HUES48 (cell line): ENCODE measurements at regions not wholly inside any gene's neighbourhood (a gene's known extent, or its start where the extent isn't known, plus 50 kb on each side); places are given as distances from the start of the nearest gene placed in this dataset.
A peak's percentile ranks its signal among the peaks of the same experiment; 100 is the strongest.

Experiments used
- H3K27ac ChIP-seq: one replicate; pipeline ENCODE4 v1.7.0; 2013; ENCODE audit warnings: low read depth, low read length, inconsistent platforms
- H3K27me3 ChIP-seq: 2 replicates; pipeline ENCODE4 v1.6.1; 2013; ENCODE audit warnings: mild to moderate bottlenecking, low read length; ENCODE audit not compliant: control insufficient read depth, insufficient read depth
- H3K36me3 ChIP-seq: 2 replicates; pipeline ENCODE4 v1.6.1; 2013; ENCODE audit warnings: low read length; ENCODE audit not compliant: control insufficient read depth, insufficient read depth
- H3K4me1 ChIP-seq: 2 replicates; pipeline ENCODE4 v1.6.1; 2013; ENCODE audit warnings: mild to moderate bottlenecking, low read length; ENCODE audit not compliant: control insufficient read depth, insufficient read depth
- H3K4me3 ChIP-seq: 2 replicates; pipeline ENCODE4 v1.5.1; 2013; ENCODE audit warnings: mild to moderate bottlenecking, low read depth, low read length
- H3K9ac ChIP-seq: 2 replicates; pipeline ENCODE4 v1.6.1; 2013; ENCODE audit warnings: mild to moderate bottlenecking, low read depth, low read length, moderate library complexity
- H3K9me3 ChIP-seq: 2 replicates; pipeline ENCODE4 v1.6.1; 2013; ENCODE audit warnings: low read length; ENCODE audit not compliant: control insufficient read depth, insufficient read depth

- H3K36me3 ChIP-seq = no peaks in the 10 kb centered on the region
- peaks cover 28% of the 10 kb centered on the region for H3K4me1 ChIP-seq
- H3K27ac ChIP-seq = no peak overlapping the region
- H3K4me3 ChIP-seq = no peak overlapping the region
- H3K27me3 ChIP-seq = peaks cover 20% of the 10 kb centered on the region
- no peak overlapping the region for H3K9ac ChIP-seq
- no peaks in the 10 kb centered on the region for H3K9me3 ChIP-seq
Measured at GRCh38 chr14:76264384-76264783, 111.6 kb upstream of the ESRRB start.

GRCh38 chr14:76267322-76268046 lies 108.5 kb upstream of the ESRRB start:
- Histone ChIP-seq H3K27ac (peak overlapping the region; percentile 84), H3K4me3 (peak overlapping the region; percentile 50), H3K27me3 (peaks cover 21% of the 10 kb centered on the region)

GRCh38 chr14:76268047-76268431 lies 107.9 kb upstream of the ESRRB start:
- Histone ChIP-seq H3K9ac (no peak overlapping the region; the same call in 1 of the 2 replicates), H3K27me3 (peaks cover 20% of the 10 kb centered on the region)

More at GRCh38 chr14:76267322-76268046, 108.5 kb upstream of the ESRRB start:
- Histone ChIP-seq H3K9me3 (no peaks in the 10 kb centered on the region), H3K9ac (peak overlapping the region; percentile 42), H3K36me3 (no peaks in the 10 kb centered on the region), H3K4me1 (peaks cover 14% of the 10 kb centered on the region)

GRCh38 chr14:76268700-76269099 lies 107.2 kb upstream of the ESRRB start:
- no peak overlapping the region for H3K4me3 ChIP-seq
- peaks cover 20% of the 10 kb centered on the region for H3K27me3 ChIP-seq
- peaks cover 14% of the 10 kb centered on the region for H3K4me1 ChIP-seq
- H3K9me3 ChIP-seq = no peaks in the 10 kb centered on the region
- H3K36me3 ChIP-seq = no peaks in the 10 kb centered on the region
- no peak overlapping the region for H3K27ac ChIP-seq
- no peak overlapping the region for H3K9ac ChIP-seq

More at GRCh38 chr14:76268047-76268431, 107.9 kb upstream of the ESRRB start:
- Histone ChIP-seq H3K4me1 (peaks cover 14% of the 10 kb centered on the region), H3K27ac (no peak overlapping the region), H3K4me3 (peak overlapping the region; percentile 50), H3K9me3 (no peaks in the 10 kb centered on the region), H3K36me3 (no peaks in the 10 kb centered on the region)

GRCh38 chr14:76271041-76271755 lies 104.7 kb upstream of the ESRRB start:
- peaks cover 14% of the 10 kb centered on the region for H3K4me1 ChIP-seq
- no peak overlapping the region for H3K27ac ChIP-seq
- H3K4me3 ChIP-seq = no peak overlapping the region
- no peaks in the 10 kb centered on the region for H3K36me3 ChIP-seq
- peaks cover 17% of the 10 kb centered on the region for H3K27me3 ChIP-seq
- no peak overlapping the region for H3K9ac ChIP-seq
- no peaks in the 10 kb centered on the region for H3K9me3 ChIP-seq

GRCh38 chr14:76272349-76272748 lies 103.6 kb upstream of the ESRRB start:
- Histone ChIP-seq H3K27me3 (peaks cover 17% of the 10 kb centered on the region), H3K9me3 (no peaks in the 10 kb centered on the region), H3K9ac (no peak overlapping the region), H3K4me1 (peaks cover 9% of the 10 kb centered on the region), H3K4me3 (no peak overlapping the region), H3K36me3 (no peaks in the 10 kb centered on the region), H3K27ac (no peak overlapping the region)

GRCh38 chr14:76272774-76273173 lies 103.2 kb upstream of the ESRRB start:
- H3K36me3 ChIP-seq = no peaks in the 10 kb centered on the region

GRCh38 chr14:76273346-76273745 lies 102.6 kb upstream of the ESRRB start:
- Histone ChIP-seq H3K9me3 (no peaks in the 10 kb centered on the region), H3K27ac (no peak overlapping the region), H3K9ac (no peak overlapping the region), H3K4me3 (no peak overlapping the region), H3K36me3 (no peaks in the 10 kb centered on the region), H3K4me1 (peaks cover under 1% of the 10 kb centered on the region; the same call in 1 of the 2 replicates), H3K27me3 (peaks cover 12% of the 10 kb centered on the region)

More at GRCh38 chr14:76272774-76273173, 103.2 kb upstream of the ESRRB start:
- Histone ChIP-seq H3K4me3 (no peak overlapping the region), H3K9ac (no peak overlapping the region), H3K27me3 (peaks cover 17% of the 10 kb centered on the region), H3K4me1 (peaks cover 6% of the 10 kb centered on the region; the same call in 1 of the 2 replicates), H3K9me3 (no peaks in the 10 kb centered on the region), H3K27ac (no peak overlapping the region)

- no peaks in the 10 kb centered on the region for H3K36me3 ChIP-seq
- 0 out of 2 replicates have a peak, but pooled peaks cover 3% of the 10 kb centered on the region for H3K27me3 ChIP-seq
- no peaks in the 10 kb centered on the region for H3K9me3 ChIP-seq
- H3K9ac ChIP-seq = no peak overlapping the region
- no peak overlapping the region for H3K4me3 ChIP-seq
- H3K4me1 ChIP-seq = no peaks in the 10 kb centered on the region
- H3K27ac ChIP-seq = no peak overlapping the region
Measured at GRCh38 chr14:76274324-76274723, 101.6 kb upstream of the ESRRB start.

GRCh38 chr14:76277586-76278130 lies 98.3 kb upstream of the ESRRB start:
- no peaks in the 10 kb centered on the region for H3K36me3 ChIP-seq

GRCh38 chr14:76280221-76280620 lies 95.7 kb upstream of the ESRRB start:
- no peaks in the 10 kb centered on the region for H3K9me3 ChIP-seq
- H3K9ac ChIP-seq = no peak overlapping the region
- no peaks in the 10 kb centered on the region for H3K36me3 ChIP-seq

More at GRCh38 chr14:76277586-76278130, 98.3 kb upstream of the ESRRB start:
- Histone ChIP-seq H3K4me1 (no peaks in the 10 kb centered on the region), H3K9me3 (no peaks in the 10 kb centered on the region), H3K27ac (no peak overlapping the region), H3K27me3 (no peaks in the 10 kb centered on the region), H3K4me3 (no peak overlapping the region), H3K9ac (no peak overlapping the region)

More at GRCh38 chr14:76280221-76280620, 95.7 kb upstream of the ESRRB start:
- no peak overlapping the region for H3K4me3 ChIP-seq
- H3K27me3 ChIP-seq = no peaks in the 10 kb centered on the region
- no peak overlapping the region for H3K27ac ChIP-seq
- H3K4me1 ChIP-seq = no peaks in the 10 kb centered on the region
